H1 (cell line): ENCODE measurements at regions not wholly inside any gene's neighbourhood (a gene's known extent, or its start where the extent isn't known, plus 50 kb on each side); places are given as distances from the start of the nearest gene placed in this dataset.

Experiments
- CTCF ChIA-PET: fragments of 300-600 bp; sonication (Branson Sonifier 250); formaldehyde crosslinking; loops from one replicate; lab custom pipeline; 2021; ENCODE audit not compliant: partially characterized antibody; lab: Charles Lee
- POLR2A ChIA-PET: fragments of 300-600 bp; sonication (Branson Sonifier 250); formaldehyde crosslinking; loops from one replicate; lab custom pipeline; 2021; ENCODE audit warnings: inconsistent platforms; ENCODE audit not compliant: partially characterized antibody; lab: Charles Lee
- DNase-seq, 2 experiments: peaks; one replicate each; pipeline versions ENCODE4 v3.0.0 to v3.0.0-alpha.2; 2010 to 2022; ENCODE audit warnings: low spot score in 2 of 2, low read depth in 1 of 2, mixed read lengths in 1 of 2
- FAIRE-seq: peaks from 2 replicates; lab custom pipeline; 2011; peaks lifted over from hg19 to GRCh38; lab: Jason Lieb, UNC
- H2AFZ ChIP-seq: 2 replicates; pipeline ENCODE4 v1.8.1; 2012; ENCODE audit warnings: low read length, inconsistent platforms
- H2AK5ac ChIP-seq: 2 replicates; pipeline ENCODE4 v1.6.1; 2013; ENCODE audit warnings: low read depth, low read length
- H2BK120ac ChIP-seq: replicated peaks from 2 replicates; pipeline ENCODE3; 2013; ENCODE audit warnings: low read depth, low read length, inconsistent platforms
- H2BK12ac ChIP-seq: 2 replicates; pipeline ENCODE4 v1.6.1; 2013; ENCODE audit warnings: low read depth, low read length
- H2BK15ac ChIP-seq: 2 replicates; pipeline ENCODE4 v1.6.1; 2013; ENCODE audit warnings: low read length
- H2BK20ac ChIP-seq: 2 replicates; pipeline ENCODE4 v1.6.1; 2013; ENCODE audit warnings: low read length
- H2BK5ac ChIP-seq: 2 replicates; pipeline ENCODE4 v1.6.1; 2013; ENCODE audit warnings: low read depth, low read length
- H3K14ac ChIP-seq: 2 replicates; pipeline ENCODE4 v1.6.1; 2013; ENCODE audit warnings: inconsistent platforms; ENCODE audit not compliant: insufficient read length
- H3K18ac ChIP-seq: 2 replicates; pipeline ENCODE4 v1.6.1; 2013; ENCODE audit warnings: low read length; ENCODE audit errors: extremely low read depth
- H3K23ac ChIP-seq: 2 replicates; pipeline ENCODE4 v1.6.1; 2013; ENCODE audit warnings: inconsistent platforms; ENCODE audit not compliant: insufficient read length
- H3K23me2 ChIP-seq: 2 replicates; pipeline ENCODE4 v1.6.1; 2013; ENCODE audit warnings: low read depth, low read length
- H3K27ac ChIP-seq: 2 replicates; pipeline ENCODE4 v1.6.1; 2011; ENCODE audit warnings: low read depth, low read length, inconsistent platforms
- H3K27me3 ChIP-seq, 4 experiments: replicated peaks in 1 of 4; 1 replicate in 1 of 4; 2 replicates in 3 of 4; pipeline versions ENCODE4 v1.6.1 to v1.8.1; 2011 to 2013; ENCODE audit warnings: low read length in 3 of 4, mild to moderate bottlenecking in 3 of 4, inconsistent platforms in 2 of 4, mixed read lengths in 2 of 4, moderate library complexity in 1 of 4; ENCODE audit not compliant: control insufficient read depth in 3 of 4, insufficient read depth in 3 of 4; ENCODE audit errors: extremely low read depth in 1 of 4
- H3K36me3 ChIP-seq, 4 experiments: 2 replicates each; pipeline versions ENCODE4 v1.6.1 to v1.8.1; 2011 to 2013; ENCODE audit warnings: mild to moderate bottlenecking in 4 of 4, low read length in 3 of 4, moderate library complexity in 2 of 4, control low read depth in 1 of 4, inconsistent platforms in 1 of 4; ENCODE audit not compliant: insufficient read depth in 4 of 4, control insufficient read depth in 2 of 4
- H3K4ac ChIP-seq: replicated peaks from 2 replicates; pipeline ENCODE3; 2013; ENCODE audit warnings: low read length, low read depth, mixed read lengths, inconsistent platforms; ENCODE audit not compliant: insufficient read length
- H3K4me1 ChIP-seq, 4 experiments: replicated peaks in 1 of 4; 1 replicate in 1 of 4; 2 replicates in 3 of 4; pipeline versions ENCODE4 v1.6.1 to v1.8.1; 2011 to 2013; ENCODE audit warnings: low read length in 3 of 4, inconsistent platforms in 2 of 4, mixed read lengths in 1 of 4; ENCODE audit not compliant: insufficient read depth in 4 of 4, control insufficient read depth in 3 of 4
- H3K4me2 ChIP-seq, 2 experiments: 2 replicates each; pipeline versions ENCODE4 v1.6.1 to v1.8.1; 2011 to 2013; ENCODE audit warnings: low read depth in 2 of 2, low read length in 2 of 2, control low read depth in 1 of 2, inconsistent platforms in 1 of 2, mild to moderate bottlenecking in 1 of 2; ENCODE audit not compliant: insufficient read depth in 1 of 2
- H3K4me3 ChIP-seq, 4 experiments: fragments of 200-600, 300-600 bp in 1 of 4; sonication (generic), shearing (Covaris generic), sonication (Bioruptor Twin) in 1 of 4; 2 replicates each; pipeline versions ENCODE4 v1.5.1 to v1.8.1; 2011 to 2016; ENCODE audit warnings: low read length in 4 of 4, low read depth in 3 of 4, control low read depth in 2 of 4, inconsistent platforms in 2 of 4, mild to moderate bottlenecking in 2 of 4, mixed read lengths in 1 of 4, moderate library complexity in 1 of 4; ENCODE audit not compliant: insufficient read depth in 2 of 4; ENCODE audit errors: extremely low read depth in 1 of 4
- H3K56ac ChIP-seq: replicated peaks from 2 replicates; pipeline ENCODE3; 2013; ENCODE audit warnings: low read depth, mild to moderate bottlenecking, mixed read lengths, low read length, inconsistent platforms; ENCODE audit not compliant: insufficient read length
- H3K79me1 ChIP-seq: 2 replicates; pipeline ENCODE4 v1.6.1; 2013; ENCODE audit warnings: low read depth, low read length, control low read depth
- H3K79me2 ChIP-seq, 2 experiments: 2 replicates each; pipeline versions ENCODE4 v1.6.1 to v1.8.1; 2012 to 2013; ENCODE audit warnings: low read length in 2 of 2, mild to moderate bottlenecking in 2 of 2, inconsistent platforms in 1 of 2; ENCODE audit not compliant: insufficient read depth in 2 of 2, control insufficient read depth in 1 of 2
- H3K9ac ChIP-seq, 4 experiments: replicated peaks in 1 of 4; 1 replicate in 1 of 4; 2 replicates in 3 of 4; pipeline versions ENCODE4 v1.6.1 to v1.8.1; 2011 to 2013; ENCODE audit warnings: low read depth in 3 of 4, low read length in 3 of 4, control low read depth in 2 of 4, mild to moderate bottlenecking in 2 of 4, moderate library complexity in 2 of 4, inconsistent platforms in 1 of 4; ENCODE audit errors: extremely low read depth in 1 of 4
- H3K9me3 ChIP-seq, 2 experiments: 2 replicates each; pipeline versions ENCODE4 v1.6.1 to v1.8.1; 2012 to 2013; ENCODE audit warnings: mild to moderate bottlenecking in 2 of 2, moderate library complexity in 2 of 2, control low read depth in 1 of 2, inconsistent platforms in 1 of 2, low read depth in 1 of 2, low read length in 1 of 2, mixed read lengths in 1 of 2; ENCODE audit not compliant: insufficient read depth in 2 of 2
- H4K20me1 ChIP-seq, 2 experiments: replicated peaks in 1 of 2; 2 replicates each; pipeline versions ENCODE3 to v1.8.1; 2011 to 2013; ENCODE audit warnings: inconsistent platforms in 2 of 2, low read length in 2 of 2, mild to moderate bottlenecking in 1 of 2; ENCODE audit not compliant: insufficient read depth in 2 of 2, control insufficient read depth in 1 of 2
- H4K5ac ChIP-seq: 2 replicates; pipeline ENCODE4 v1.6.1; 2013; ENCODE audit warnings: low read length, low read depth, mixed read lengths, inconsistent platforms; ENCODE audit not compliant: insufficient read length
- H4K8ac ChIP-seq: 2 replicates; pipeline ENCODE4 v1.8.0; 2013; ENCODE audit warnings: mild to moderate bottlenecking, moderate library complexity, low read length, inconsistent platforms; ENCODE audit not compliant: insufficient read depth; ENCODE audit errors: extremely low read depth
- H4K91ac ChIP-seq: replicated peaks from 2 replicates; pipeline ENCODE3; 2013; ENCODE audit warnings: low read length, mixed read lengths, inconsistent platforms; ENCODE audit not compliant: insufficient read length
- BRCA1 ChIP-seq: IDR thresholded peaks from 2 replicates; pipeline ENCODE4 v1.6.1; 2012; ENCODE audit warnings: low read depth, low read length, improper control_type of control experiment
- CBX5 ChIP-seq: fragments of 300-800, 300-1000 bp; sonication (generic); IDR thresholded peaks from 2 replicates; pipeline ENCODE4 v1.7.1; 2016; ENCODE audit warnings: antibody characterized with exemption, low read length, low read depth
- CEBPB ChIP-seq: IDR thresholded peaks from 2 replicates; pipeline ENCODE4 v1.6.1; 2012; ENCODE audit warnings: low read depth, low read length
- CHD2 ChIP-seq: IDR thresholded peaks from 2 replicates; pipeline ENCODE4 v1.6.1; 2012; ENCODE audit warnings: low read length, improper control_type of control experiment
- CTBP2 ChIP-seq: IDR thresholded peaks from 2 replicates; pipeline ENCODE4 v1.7.0; 2011; ENCODE audit warnings: borderline replicate concordance, mild to moderate bottlenecking, moderate library complexity, mixed read lengths, low read length; ENCODE audit not compliant: insufficient read depth, insufficient read length
- FOSL1 ChIP-seq: IDR thresholded peaks from 2 replicates; pipeline ENCODE4 v1.6.1; 2011; ENCODE audit warnings: mild to moderate bottlenecking, low read depth, low read length, moderate library complexity; ENCODE audit not compliant: insufficient read depth
- GABPA ChIP-seq: IDR thresholded peaks from 2 replicates; pipeline ENCODE4 v1.6.1; 2011; ENCODE audit warnings: mild to moderate bottlenecking, low read length, moderate library complexity, borderline replicate concordance; ENCODE audit not compliant: insufficient read depth
- HDAC6 ChIP-seq: IDR thresholded peaks from one replicate; pipeline ENCODE4 v1.7.1; 2012; ENCODE audit warnings: low read depth, mild to moderate bottlenecking, inconsistent platforms, low read length, moderate library complexity
- RFX5 ChIP-seq: IDR thresholded peaks from 2 replicates; pipeline ENCODE4 v1.6.1; 2011; ENCODE audit warnings: low read depth, low read length, improper control_type of control experiment, borderline replicate concordance
- SIX5 ChIP-seq: IDR thresholded peaks from 2 replicates; pipeline ENCODE4 v1.6.1; 2011; ENCODE audit warnings: mild to moderate bottlenecking, low read depth, low read length
- WGBS, 2 experiments: shearing (Covaris generic) in 1 of 2; methylation state at CpG; one replicate each; pipeline versions ENCODE4 v1.1.6 to v1.1.7; 2013 to 2015; ENCODE audit warnings: low lambda C conversion rate in 2 of 2, mixed read lengths in 2 of 2, inconsistent platforms in 1 of 2, low coverage in 1 of 2, missing lambda C conversion rate in 1 of 2; ENCODE audit not compliant: insufficient replicate concordance in 2 of 2, insufficient coverage in 1 of 2, insufficient read length in 1 of 2; ENCODE audit errors: extremely low coverage in 1 of 2, missing lambda C conversion rate in 1 of 2; 5-methylcytosine and 5-hydroxymethylcytosine counted together
- TF ChIP-seq, protein P1 (sequence below): IDR thresholded peaks from 2 replicates; pipeline ENCODE4 v1.6.1; 2011; ENCODE audit warnings: low read depth, mild to moderate bottlenecking, low read length; ENCODE audit not compliant: insufficient read depth
- TF ChIP-seq, protein P2 (sequence below): IDR thresholded peaks from 2 replicates; pipeline ENCODE4 v1.6.1; 2012; ENCODE audit warnings: low read length, inconsistent platforms

DNA sequence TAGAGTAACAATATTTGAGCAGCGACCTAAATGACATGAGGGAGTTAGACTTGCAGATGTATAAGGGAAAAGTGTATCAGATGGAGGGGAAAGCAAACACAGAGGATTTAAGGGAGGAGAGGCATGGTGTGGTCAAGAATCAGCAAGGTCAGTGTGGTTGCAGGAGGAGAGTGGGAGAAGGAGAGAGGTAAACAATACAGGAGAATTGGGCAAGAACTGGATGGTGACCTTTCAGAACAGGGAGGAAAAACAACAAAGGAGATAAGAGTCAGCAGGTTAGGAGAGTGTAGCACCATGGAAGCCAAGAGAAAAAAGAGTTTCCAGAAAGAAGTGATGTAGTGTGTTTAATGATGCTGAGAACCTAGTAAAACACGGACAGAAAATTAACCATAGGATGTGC lies 178.5 kb downstream of the PAPSS1 start:
- Histone ChIP-seq H3K4me3 (no peak overlapping the region), H3K9ac (no peak overlapping the region), H3K23me2 (no peaks in the 10 kb centered on the region), H3K79me2 (no peaks in the 10 kb centered on the region), H2AFZ (no peak overlapping the region), H4K20me1 (no peaks in the 10 kb centered on the region), H4K8ac (no peak overlapping the region), H3K23ac (no peak overlapping the region), H3K56ac (no peak overlapping the region), H4K5ac (no peak overlapping the region), H2BK5ac (no peak overlapping the region), H2BK20ac (no peak overlapping the region), H3K4ac (no peak overlapping the region), H3K4me1 (no peaks in the 10 kb centered on the region), H2BK12ac (no peak overlapping the region), H3K27me3 (no peaks in the 10 kb centered on the region), H3K14ac (no peak overlapping the region), H4K91ac (no peak overlapping the region), H3K9me3 (no peaks in the 10 kb centered on the region), H2BK15ac (no peak overlapping the region), H3K36me3 (no peaks in the 10 kb centered on the region), H2AK5ac (no peak overlapping the region), H3K18ac (no peak overlapping the region), H3K79me1 (no peaks in the 10 kb centered on the region), H3K4me2 (no peak overlapping the region), H3K27ac (no peak overlapping the region), H2BK120ac (no peak overlapping the region)
- 94% methylated on average over 2 of the region's 2 CpGs; no CpG with 5 or more reads in 1 of the 2 experiments for WGBS, 2 experiments
- POLR2A ChIA-PET = no interaction called here
- DNase-seq (no peak), FAIRE-seq (no peak)
- CTCF ChIA-PET = interaction anchor here (1.4 to 1.7 kb wide), 2 partner anchors 11 to 196 kb away, joined by 3 to 5 read pairs; no protein-coding TSS in a partner anchor
- TF ChIP-seq CTBP2 = no peak
- TF ChIP-seq SIX5 = no peak
- no peak for TF ChIP-seq FOSL1
- TF ChIP-seq RFX5 = no peak
- no peak for TF ChIP-seq BRCA1
- no peak for TF ChIP-seq CHD2
- TF ChIP-seq, protein P1, sequence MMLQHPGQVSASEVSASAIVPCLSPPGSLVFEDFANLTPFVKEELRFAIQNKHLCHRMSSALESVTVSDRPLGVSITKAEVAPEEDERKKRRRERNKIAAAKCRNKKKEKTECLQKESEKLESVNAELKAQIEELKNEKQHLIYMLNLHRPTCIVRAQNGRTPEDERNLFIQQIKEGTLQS = no peak
- TF ChIP-seq GABPA = no peak
- TF ChIP-seq CEBPB = no peak
- TF ChIP-seq HDAC6 = no peak
- no peak for TF ChIP-seq CBX5
- TF ChIP-seq, protein P2, sequence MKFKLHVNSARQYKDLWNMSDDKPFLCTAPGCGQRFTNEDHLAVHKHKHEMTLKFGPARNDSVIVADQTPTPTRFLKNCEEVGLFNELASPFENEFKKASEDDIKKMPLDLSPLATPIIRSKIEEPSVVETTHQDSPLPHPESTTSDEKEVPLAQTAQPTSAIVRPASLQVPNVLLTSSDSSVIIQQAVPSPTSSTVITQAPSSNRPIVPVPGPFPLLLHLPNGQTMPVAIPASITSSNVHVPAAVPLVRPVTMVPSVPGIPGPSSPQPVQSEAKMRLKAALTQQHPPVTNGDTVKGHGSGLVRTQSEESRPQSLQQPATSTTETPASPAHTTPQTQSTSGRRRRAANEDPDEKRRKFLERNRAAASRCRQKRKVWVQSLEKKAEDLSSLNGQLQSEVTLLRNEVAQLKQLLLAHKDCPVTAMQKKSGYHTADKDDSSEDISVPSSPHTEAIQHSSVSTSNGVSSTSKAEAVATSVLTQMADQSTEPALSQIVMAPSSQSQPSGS = no peak
